Skeletal muscle satellite cell (primary cell): ENCODE measurements at regions not wholly inside any gene's neighbourhood (a gene's known extent, or its start where the extent isn't known, plus 50 kb on each side); places are given as distances from the start of the nearest gene placed in this dataset.

ENCODE experiments used
- H3K27me3 ChIP-seq: 2 replicates; pipeline ENCODE4 v1.7.0; 2013; ENCODE audit warnings: low read length; ENCODE audit not compliant: control insufficient read depth, insufficient read depth
- H3K36me3 ChIP-seq: 2 replicates; pipeline ENCODE4 v1.7.0; 2013; ENCODE audit warnings: mild to moderate bottlenecking, control low read depth, low read length; ENCODE audit not compliant: insufficient read depth
- H3K4me1 ChIP-seq: 2 replicates; pipeline ENCODE4 v1.7.0; 2013; ENCODE audit warnings: low read length; ENCODE audit not compliant: control insufficient read depth, insufficient read depth
- H3K4me2 ChIP-seq: 2 replicates; pipeline ENCODE4 v1.7.0; 2013; ENCODE audit warnings: mild to moderate bottlenecking, low read length
- H3K4me3 ChIP-seq: 2 replicates; pipeline ENCODE4 v1.7.0; 2013; ENCODE audit warnings: low read length
- H3K9ac ChIP-seq: 2 replicates; pipeline ENCODE4 v1.7.0; 2013; ENCODE audit warnings: mild to moderate bottlenecking, low read depth, low read length, moderate library complexity
- H3K9me3 ChIP-seq: replicated peaks from 2 replicates; pipeline ENCODE4 v1.7.0; 2013; ENCODE audit warnings: mild to moderate bottlenecking, control low read depth, low read length

DNA sequence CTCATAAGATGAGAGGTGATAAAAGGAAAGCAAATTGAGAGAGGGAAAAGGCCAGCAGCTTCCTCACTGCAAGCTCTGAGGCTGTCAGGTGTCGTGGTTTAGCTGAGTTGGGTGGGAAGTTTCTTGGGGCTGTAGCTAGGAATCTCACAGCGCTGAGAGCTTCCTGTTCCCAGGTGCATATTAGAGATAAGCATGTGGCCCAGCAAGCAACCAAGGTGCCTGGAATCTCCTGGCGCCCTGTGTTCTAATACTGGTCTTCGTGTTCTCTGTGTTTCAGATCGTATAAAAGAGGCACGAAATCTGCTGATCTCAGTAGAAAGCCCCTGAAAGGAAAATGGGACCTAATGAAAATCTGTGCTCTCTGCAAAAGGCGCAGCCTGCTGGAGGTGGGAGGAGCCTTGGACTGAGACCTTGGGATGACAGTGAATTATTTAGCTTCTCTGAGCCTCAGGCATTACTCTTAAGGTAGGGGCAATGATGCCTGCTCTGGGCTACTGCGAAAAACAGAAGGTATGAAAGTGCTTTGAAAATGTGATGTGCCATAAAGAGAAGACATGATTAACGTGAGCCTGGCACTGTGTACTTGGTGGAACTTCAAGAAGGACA is 499.9 kb downstream of the TBL1XR1 start:
- H3K4me3 ChIP-seq = no peak overlapping the region
- H3K9me3 ChIP-seq = no peaks in the 10 kb centered on the region
- H3K27me3 ChIP-seq = no peaks in the 10 kb centered on the region
- no peak overlapping the region for H3K9ac ChIP-seq
- no peak overlapping the region for H3K4me2 ChIP-seq
- H3K4me1 ChIP-seq = no peaks in the 10 kb centered on the region
- H3K36me3 ChIP-seq = no peaks in the 10 kb centered on the region

DNA sequence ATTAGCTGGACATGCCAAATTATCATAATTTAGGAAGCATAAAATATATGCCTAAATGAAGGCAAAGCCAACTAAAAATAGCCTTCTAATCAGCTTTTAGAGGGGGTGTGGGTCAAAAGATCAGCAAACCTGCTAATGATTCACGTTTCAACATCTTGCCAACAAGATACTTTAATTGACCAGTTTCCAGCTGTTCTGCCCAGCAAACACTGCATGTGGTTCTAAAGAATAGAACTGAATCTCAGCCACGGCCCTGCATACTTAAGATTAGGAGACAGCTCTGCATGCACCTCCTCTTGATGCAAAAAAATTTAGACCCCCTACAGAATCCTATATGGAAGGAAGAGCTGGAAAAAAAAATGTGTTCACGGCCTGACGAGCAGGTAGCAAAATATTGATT is 500.5 kb downstream of the TBL1XR1 start:
- H3K9ac ChIP-seq = no peak overlapping the region
- no peaks in the 10 kb centered on the region for H3K36me3 ChIP-seq
- H3K9me3 ChIP-seq = no peaks in the 10 kb centered on the region
- no peak overlapping the region for H3K4me3 ChIP-seq
- H3K27me3 ChIP-seq = no peaks in the 10 kb centered on the region
- no peak overlapping the region for H3K4me2 ChIP-seq
- no peaks in the 10 kb centered on the region for H3K4me1 ChIP-seq

DNA sequence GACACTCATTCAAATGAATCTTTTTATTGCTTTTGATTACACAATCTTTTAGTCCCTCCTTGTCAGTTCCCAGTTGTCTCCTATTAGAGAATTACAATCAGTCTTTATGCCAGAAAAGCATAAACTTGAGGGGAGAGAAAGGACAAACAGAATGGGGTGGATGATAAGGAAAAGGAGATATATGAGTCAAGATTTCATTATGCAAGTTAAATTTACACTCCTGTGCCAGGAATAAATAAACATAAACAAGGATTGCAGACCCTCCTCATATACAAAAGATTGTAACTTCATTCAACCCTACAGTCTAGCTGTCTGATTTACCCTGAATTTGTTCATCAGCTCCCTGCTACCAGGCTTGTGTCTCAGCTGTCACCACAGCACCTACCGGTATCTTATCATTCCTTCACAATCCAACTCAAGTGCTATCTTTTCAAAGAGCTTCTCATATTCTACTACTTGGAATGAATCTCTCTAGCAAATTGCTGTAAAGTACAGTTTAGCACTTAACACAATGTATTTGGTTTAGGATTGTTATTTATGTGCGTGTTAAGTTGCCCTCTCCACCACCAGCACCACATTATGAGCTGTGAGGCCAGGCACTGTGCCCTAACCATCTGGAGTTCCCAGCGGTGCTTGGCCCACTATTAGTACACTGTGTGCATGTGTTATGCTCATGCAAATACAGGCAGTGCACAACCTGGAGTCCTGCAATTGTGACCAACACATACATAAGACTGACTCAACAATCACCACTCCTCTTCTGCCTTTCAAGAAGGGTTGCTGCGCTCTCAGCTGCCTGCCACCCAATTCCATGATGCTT is 504.1 kb downstream of the TBL1XR1 start:
- Histone ChIP-seq H3K27me3 (no peaks in the 10 kb centered on the region), H3K4me2 (no peak overlapping the region), H3K9ac (no peak overlapping the region), H3K36me3 (no peaks in the 10 kb centered on the region), H3K4me3 (no peak overlapping the region), H3K4me1 (no peaks in the 10 kb centered on the region), H3K9me3 (no peaks in the 10 kb centered on the region)

DNA sequence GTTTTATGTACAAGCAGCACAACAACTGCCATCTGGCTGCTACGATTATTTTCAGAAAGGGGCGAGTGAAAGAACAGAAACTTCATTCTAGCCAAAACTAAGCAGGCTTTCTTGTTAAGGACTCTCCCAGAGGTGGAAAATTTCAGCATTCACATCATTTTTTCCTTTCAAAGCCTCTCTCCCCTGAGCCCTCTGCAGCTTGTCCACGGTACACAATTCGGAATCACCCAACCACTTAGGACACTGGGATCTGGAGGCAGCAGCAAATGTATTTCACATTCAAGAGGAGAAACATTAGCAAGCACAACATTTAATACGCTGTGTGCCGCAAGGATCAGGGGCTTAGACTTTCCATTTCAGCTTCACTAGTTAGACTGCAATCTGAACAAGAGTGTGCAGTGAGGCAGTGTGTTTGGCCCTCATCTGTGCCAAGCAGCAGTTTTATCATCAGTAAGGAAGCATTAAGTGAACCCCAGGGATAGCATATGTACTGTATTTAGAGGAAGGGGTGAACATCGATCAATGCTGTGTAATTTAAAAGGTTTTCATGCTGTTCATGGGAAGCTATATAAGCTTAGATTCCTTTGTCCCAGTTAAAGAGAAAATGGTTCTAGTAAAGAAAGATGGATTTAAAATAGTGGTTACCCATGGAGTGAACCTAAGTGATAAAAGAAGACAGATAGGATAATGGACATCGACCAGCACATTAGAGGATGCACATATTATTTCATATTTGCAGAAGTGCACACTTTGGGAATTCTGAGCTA is 504.9 kb downstream of the TBL1XR1 start:
- Histone ChIP-seq H3K4me2 (no peak overlapping the region), H3K36me3 (no peaks in the 10 kb centered on the region), H3K9me3 (no peaks in the 10 kb centered on the region), H3K4me1 (no peaks in the 10 kb centered on the region), H3K27me3 (no peaks in the 10 kb centered on the region), H3K9ac (no peak overlapping the region), H3K4me3 (no peak overlapping the region)

DNA sequence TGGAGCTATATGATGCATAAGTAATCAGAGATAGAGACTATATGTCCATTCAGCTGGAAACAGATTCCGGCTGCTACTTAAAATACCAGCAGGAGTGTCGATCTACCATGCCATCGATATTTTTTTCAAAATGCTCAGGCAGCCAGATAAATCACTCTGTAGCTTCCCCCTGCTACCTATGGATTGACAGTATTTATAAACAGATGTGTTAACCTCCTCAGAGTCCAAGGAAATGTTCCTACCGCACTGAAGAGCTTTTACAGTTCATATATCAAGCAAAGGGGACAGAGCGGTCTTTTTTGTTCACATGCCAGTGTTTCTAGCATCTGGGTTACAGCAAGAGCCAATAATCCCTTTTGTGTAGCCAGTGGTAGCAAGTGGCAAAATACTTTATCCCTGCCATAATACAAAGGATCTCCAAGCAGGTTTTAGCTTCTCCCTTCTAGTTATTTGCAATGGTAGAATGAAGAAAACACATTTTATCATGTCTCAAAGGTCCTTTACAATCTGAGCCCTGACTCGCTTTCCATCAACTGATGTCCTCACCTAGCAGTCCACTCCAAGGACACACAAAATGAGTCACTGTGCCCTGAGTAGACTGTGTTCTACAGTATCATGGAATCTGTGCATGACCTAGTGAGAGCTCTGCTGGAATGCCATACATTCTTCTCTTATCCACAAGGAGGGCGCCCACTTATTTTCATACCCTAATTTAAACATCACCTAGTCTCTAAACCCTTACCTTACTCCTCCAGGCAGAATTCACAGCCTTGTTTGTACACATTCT is 507.0 kb downstream of the TBL1XR1 start:
- H3K27me3 ChIP-seq = no peaks in the 10 kb centered on the region
- H3K36me3 ChIP-seq = no peaks in the 10 kb centered on the region
- H3K4me3 ChIP-seq = no peak overlapping the region
- H3K9me3 ChIP-seq = no peaks in the 10 kb centered on the region
- no peak overlapping the region for H3K9ac ChIP-seq
- no peaks in the 10 kb centered on the region for H3K4me1 ChIP-seq
- H3K4me2 ChIP-seq = no peak overlapping the region

DNA sequence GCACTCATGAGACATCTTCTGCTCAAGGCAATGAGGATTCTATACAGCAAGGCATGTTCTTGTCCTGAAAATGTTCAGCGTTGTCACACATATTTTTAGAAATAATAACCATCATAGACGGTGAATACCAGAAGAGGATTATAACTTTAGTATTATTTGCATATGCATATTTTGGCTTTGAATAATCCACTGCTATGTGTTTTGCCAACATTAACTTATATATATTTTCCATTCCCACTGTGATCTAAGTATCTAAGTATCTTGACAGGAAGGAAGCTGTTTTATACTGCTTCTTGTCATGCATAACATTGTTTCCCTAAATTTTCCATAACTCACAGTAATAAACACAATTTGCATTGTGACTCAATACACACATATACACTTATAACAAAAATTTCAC is 509.5 kb downstream of the TBL1XR1 start:
- Histone ChIP-seq H3K4me1 (no peaks in the 10 kb centered on the region), H3K36me3 (no peaks in the 10 kb centered on the region), H3K4me2 (no peak overlapping the region), H3K9me3 (no peaks in the 10 kb centered on the region), H3K4me3 (no peak overlapping the region), H3K9ac (no peak overlapping the region), H3K27me3 (no peaks in the 10 kb centered on the region)

DNA sequence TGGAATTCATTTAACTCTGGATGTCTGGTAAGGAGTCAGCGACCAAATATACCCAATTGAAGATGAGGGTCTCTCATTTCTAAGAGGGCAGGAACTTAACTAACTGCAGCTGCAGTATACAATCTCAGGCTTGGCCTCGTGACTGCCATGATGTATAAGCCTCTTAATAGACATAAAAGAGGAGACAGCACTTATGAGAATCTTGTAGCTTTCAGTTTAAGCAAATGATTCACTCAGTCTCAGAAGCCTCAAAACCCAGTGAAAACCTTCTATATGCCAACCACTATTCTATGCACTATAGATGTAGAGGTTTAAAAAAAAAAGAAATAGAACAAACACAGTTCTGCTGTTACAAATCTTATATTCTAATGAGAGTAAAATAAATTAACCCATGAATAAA is 513.9 kb downstream of the TBL1XR1 start:
- H3K27me3 ChIP-seq = no peaks in the 10 kb centered on the region
- no peaks in the 10 kb centered on the region for H3K9me3 ChIP-seq
- no peak overlapping the region for H3K4me2 ChIP-seq
- no peaks in the 10 kb centered on the region for H3K4me1 ChIP-seq
- H3K4me3 ChIP-seq = no peak overlapping the region
- no peaks in the 10 kb centered on the region for H3K36me3 ChIP-seq
- H3K9ac ChIP-seq = no peak overlapping the region

DNA sequence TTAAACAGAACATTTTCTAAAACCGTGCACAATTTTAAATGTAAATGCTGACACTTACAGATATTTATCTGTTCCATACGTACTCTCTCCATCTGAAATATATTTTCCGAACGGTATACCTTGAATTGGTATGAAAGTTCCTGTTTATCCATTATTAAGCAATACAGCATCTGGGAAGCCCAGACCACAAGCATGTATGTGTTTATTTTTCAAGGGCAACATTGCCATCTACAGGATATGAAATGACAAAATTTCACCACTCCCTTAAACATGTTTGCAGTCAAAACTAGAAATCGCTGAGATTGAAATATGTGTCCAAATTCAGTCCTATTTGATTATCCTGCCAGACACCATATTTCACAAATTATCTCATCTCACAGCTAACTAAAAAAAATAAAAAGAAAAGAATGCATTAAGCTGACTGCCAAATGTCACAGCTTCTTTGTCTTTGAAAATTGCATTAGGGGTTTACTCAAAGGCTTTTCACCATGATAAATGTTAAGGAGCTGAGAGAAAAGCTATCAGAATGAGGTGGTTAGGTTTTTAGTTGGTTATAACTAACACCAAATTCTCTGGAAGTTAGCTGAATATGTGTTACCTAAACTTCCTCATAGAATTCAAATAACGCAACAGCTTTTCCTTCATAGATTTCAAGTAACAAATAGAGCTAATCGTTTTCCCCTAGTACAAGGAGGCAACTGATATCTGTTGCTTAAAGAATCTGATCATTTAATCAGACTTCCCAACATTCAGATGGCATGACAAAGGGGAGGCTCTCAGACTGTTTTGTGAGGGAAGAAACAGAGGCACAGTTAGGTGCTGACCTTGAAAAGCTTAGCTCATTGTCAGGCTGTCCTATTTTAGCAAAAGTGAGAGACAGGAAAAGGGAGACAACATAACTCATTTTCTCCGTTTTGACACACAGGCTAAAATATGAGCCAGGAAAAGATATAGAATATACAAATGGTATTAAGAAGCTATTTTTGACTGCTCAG is 533.1 kb downstream of the TBL1XR1 start:
- Histone ChIP-seq H3K36me3 (no peaks in the 10 kb centered on the region), H3K9ac (no peak overlapping the region), H3K4me3 (no peak overlapping the region), H3K9me3 (no peaks in the 10 kb centered on the region), H3K27me3 (no peaks in the 10 kb centered on the region), H3K4me1 (no peaks in the 10 kb centered on the region), H3K4me2 (no peak overlapping the region)

DNA sequence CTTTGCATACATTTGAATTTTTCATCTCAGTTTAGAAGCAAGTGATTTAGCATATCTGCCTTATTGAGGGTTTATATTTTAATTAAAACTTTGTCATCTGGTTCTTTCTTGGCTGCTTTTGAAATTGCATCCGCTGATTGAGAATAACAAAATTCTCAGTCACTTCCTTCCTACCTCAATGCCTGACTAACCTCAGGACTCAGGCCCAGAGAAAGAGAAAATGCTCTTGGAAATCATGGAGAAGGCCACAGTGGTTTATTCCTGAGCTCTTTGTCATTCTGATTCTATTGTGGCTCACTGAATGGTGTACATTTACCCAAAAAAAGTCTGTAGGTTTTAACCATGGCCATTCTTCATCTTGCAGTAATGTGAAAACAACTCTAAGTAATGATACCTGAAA is 533.9 kb downstream of the TBL1XR1 start:
- Histone ChIP-seq H3K9me3 (no peaks in the 10 kb centered on the region), H3K4me2 (no peak overlapping the region), H3K36me3 (no peaks in the 10 kb centered on the region), H3K4me3 (no peak overlapping the region), H3K4me1 (no peaks in the 10 kb centered on the region), H3K9ac (no peak overlapping the region), H3K27me3 (no peaks in the 10 kb centered on the region)

DNA sequence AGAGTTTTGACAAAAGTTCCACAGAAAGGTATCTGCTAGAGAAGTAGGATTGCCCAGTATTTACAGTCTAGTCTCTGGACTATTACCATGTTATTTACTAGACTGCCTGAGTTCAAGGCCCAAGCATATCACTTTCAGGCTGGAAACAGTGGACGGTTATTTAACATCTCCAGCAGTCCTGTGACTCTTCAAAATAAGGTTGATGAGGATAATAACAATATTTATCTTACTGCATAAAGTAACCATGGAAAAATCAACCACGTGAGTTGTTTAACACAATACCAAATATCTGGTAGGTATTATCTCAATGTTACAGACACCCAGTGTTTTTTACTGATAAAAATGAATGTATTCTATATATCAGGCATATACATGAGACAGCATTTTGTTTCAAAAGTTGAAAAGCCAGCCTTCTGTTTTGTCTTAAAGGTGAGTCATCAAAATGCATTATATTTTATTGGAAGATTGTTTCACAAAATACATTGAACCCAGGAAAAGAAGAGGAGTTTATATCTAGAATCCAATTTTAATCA is 535.8 kb downstream of the TBL1XR1 start:
- H3K9ac ChIP-seq = no peak overlapping the region
- H3K27me3 ChIP-seq = no peaks in the 10 kb centered on the region
- no peak overlapping the region for H3K4me2 ChIP-seq
- no peaks in the 10 kb centered on the region for H3K36me3 ChIP-seq
- H3K9me3 ChIP-seq = no peaks in the 10 kb centered on the region
- H3K4me3 ChIP-seq = no peak overlapping the region
- H3K4me1 ChIP-seq = no peaks in the 10 kb centered on the region
